Neural cell (in vitro differentiated cells): ENCODE measurements at regions not wholly inside any gene's neighbourhood (a gene's known extent, or its start where the extent isn't known, plus 50 kb on each side); places are given as distances from the start of the nearest gene placed in this dataset.

ENCODE experiments used
- CTCF ChIP-seq: fragments of 450-650 bp; IDR thresholded peaks from 2 replicates; pipeline ENCODE4 v1.5.1; 2014; ENCODE audit warnings: antibody characterized with exemption, mild to moderate bottlenecking, moderate library complexity; ENCODE audit not compliant: poor library complexity, severe bottlenecking
- EP300 ChIP-seq: fragments of 450-650 bp; conservative IDR thresholded peaks from 2 replicates; pipeline ENCODE4 v1.6.1; 2014; ENCODE audit warnings: antibody characterized with exemption, mild to moderate bottlenecking, moderate library complexity; ENCODE audit not compliant: poor library complexity, severe bottlenecking
- EZH2 ChIP-seq: fragments of 200-600, 300-800 bp; shearing (Covaris generic), sonication (generic); IDR thresholded peaks from 2 replicates; pipeline ENCODE4 v1.6.1; 2014; ENCODE audit warnings: antibody characterized with exemption, low read length, borderline replicate concordance, mild to moderate bottlenecking; ENCODE audit not compliant: insufficient read depth, poor library complexity, severe bottlenecking
- MXI1 ChIP-seq: fragments of 450-650 bp; conservative IDR thresholded peaks from 2 replicates; pipeline ENCODE4 v1.6.1; 2014; ENCODE audit warnings: antibody characterized with exemption, mild to moderate bottlenecking; ENCODE audit not compliant: poor library complexity, severe bottlenecking
- POLR2AphosphoS5 ChIP-seq: IDR thresholded peaks from 2 replicates; pipeline ENCODE4 v1.6.1; 2012
- RAD21 ChIP-seq: fragments of 450-650 bp; conservative IDR thresholded peaks from 2 replicates; pipeline ENCODE4 v1.6.1; 2014; ENCODE audit warnings: antibody characterized with exemption, mild to moderate bottlenecking, moderate library complexity
- REST ChIP-seq: IDR thresholded peaks from 2 replicates; pipeline ENCODE4 v1.6.1; 2012; ENCODE audit warnings: borderline replicate concordance
- SMC3 ChIP-seq: fragments of 450-650 bp; conservative IDR thresholded peaks from 2 replicates; pipeline ENCODE4 v1.6.1; 2014; ENCODE audit warnings: antibody characterized with exemption, mild to moderate bottlenecking, moderate library complexity; ENCODE audit not compliant: poor library complexity
- TAF1 ChIP-seq: IDR thresholded peaks from 2 replicates; pipeline ENCODE4 v1.6.1; 2012; ENCODE audit warnings: low read depth

- TF ChIP-seq EZH2 (no peak), SMC3 (no peak), POLR2AphosphoS5 (no peak), CTCF (no peak), TAF1 (no peak), REST (no peak), EP300 (no peak), RAD21 (no peak), MXI1 (no peak)
Measured at GRCh38 chr13:80035096-80035495, 305.8 kb downstream of the SPRY2 start.
